ENCODE measurements at regions not wholly inside any gene's neighbourhood (a gene's known extent, or its start where the extent isn't known, plus 50 kb on each side); places are given as distances from the start of the nearest gene placed in this dataset.
"Not testable (repeated sequence)": the region's sequence is repeated elsewhere in the genome, so short reads cannot be mapped to it uniquely, and the experiment has no call there.

DNA sequence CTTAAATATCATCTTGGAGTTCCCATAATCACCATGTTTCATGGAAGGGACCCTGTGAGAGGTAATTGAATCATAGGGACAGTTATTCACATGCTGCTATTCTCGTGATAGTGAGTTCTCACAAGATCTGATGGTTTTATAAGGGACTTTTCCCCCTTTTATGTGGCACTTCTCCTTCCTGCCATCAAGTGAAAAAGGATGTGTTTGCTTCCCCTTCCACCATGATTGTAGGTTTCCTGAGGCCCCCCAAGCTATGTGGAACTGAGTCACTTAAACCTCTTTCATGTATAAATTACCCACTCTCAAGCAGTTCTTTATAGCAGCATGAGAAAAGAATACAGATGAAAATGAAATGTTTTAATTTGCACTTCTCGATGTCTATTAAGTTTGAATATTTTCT lies 112.0 kb downstream of the ZNF648 start:
- no peak for DNase-seq
- no peaks in the 10 kb centered on the region for H3K4me1 ChIP-seq (ENCODE audit: control insufficient read depth, insufficient read depth, low read length)
- H3K9me3 ChIP-seq (ENCODE audit: control insufficient read depth, low read depth, low read length), result no peaks in the 10 kb centered on the region
- 78% methylated on average over 1 of the region's 2 CpGs for WGBS (ENCODE audit: insufficient coverage, low lambda C conversion rate)
- no peak overlapping the region for H3K27ac ChIP-seq (ENCODE audit: low read length)
- no peak overlapping the region for H3K4me3 ChIP-seq (ENCODE audit: low read length)
- no peaks in the 10 kb centered on the region for H3K27me3 ChIP-seq (ENCODE audit: control insufficient read depth, insufficient read depth, low read length)
- no peaks in the 10 kb centered on the region for H3K36me3 ChIP-seq (ENCODE audit: control insufficient read depth, insufficient read depth, low read length)

DNA sequence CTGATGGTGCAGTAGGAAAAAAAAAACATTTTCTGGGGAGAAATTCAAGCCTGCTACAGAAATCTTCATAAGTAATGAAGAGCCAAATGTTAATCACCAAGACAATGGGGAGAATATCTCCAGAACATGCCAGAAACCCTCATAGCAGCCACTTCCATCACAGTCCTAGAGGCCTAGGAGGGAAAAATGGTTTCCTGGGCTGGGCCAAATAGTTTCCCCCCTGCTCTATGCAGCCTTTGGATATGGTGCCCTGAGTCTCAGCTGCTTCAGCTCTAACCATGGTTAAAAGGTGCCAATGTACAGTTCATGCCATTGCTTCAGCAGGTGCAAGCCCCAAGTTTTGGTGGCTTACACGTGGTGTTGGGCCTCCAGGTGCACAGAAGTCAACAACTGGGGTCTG lies 113.1 kb downstream of the ZNF648 start:
- WGBS (ENCODE audit: insufficient coverage, low lambda C conversion rate), result no CpG with 5 or more reads among the region's 1 CpG
- Histone ChIP-seq H3K4me1 (ENCODE audit: control insufficient read depth, insufficient read depth, low read length) (no peaks in the 10 kb centered on the region), H3K27me3 (ENCODE audit: control insufficient read depth, insufficient read depth, low read length) (no peaks in the 10 kb centered on the region), H3K4me3 (ENCODE audit: low read length) (no peak overlapping the region), H3K36me3 (ENCODE audit: control insufficient read depth, insufficient read depth, low read length) (no peaks in the 10 kb centered on the region), H3K27ac (ENCODE audit: low read length) (no peak overlapping the region), H3K9me3 (ENCODE audit: control insufficient read depth, low read depth, low read length) (no peaks in the 10 kb centered on the region)
- DNase-seq, result no peak

DNA sequence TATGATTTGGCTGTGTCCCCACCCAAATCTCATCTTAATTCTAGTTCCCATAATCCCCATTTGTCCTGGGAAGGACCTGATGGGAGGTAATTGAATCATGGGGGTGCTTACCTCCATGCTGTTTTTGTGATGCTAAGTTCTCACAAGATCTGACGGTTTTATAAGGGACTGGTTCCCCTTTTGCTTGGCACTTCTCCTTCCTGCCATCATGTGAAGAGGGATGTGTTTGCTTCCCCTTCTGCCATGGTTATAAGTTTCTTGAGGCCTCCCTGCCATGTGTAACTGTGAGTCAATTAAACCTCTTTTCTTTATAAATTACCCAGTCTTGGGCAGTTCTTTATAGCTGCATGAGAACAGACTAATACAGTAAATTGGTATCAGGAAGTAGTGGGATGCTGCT lies 114.1 kb downstream of the ZNF648 start:
- Histone ChIP-seq H3K27me3 (ENCODE audit: control insufficient read depth, insufficient read depth, low read length) (no peaks in the 10 kb centered on the region), H3K4me3 (ENCODE audit: low read length) (no peak overlapping the region), H3K27ac (ENCODE audit: low read length) (no peak overlapping the region), H3K36me3 (ENCODE audit: control insufficient read depth, insufficient read depth, low read length) (no peaks in the 10 kb centered on the region), H3K9me3 (ENCODE audit: control insufficient read depth, low read depth, low read length) (no peaks in the 10 kb centered on the region), H3K4me1 (ENCODE audit: control insufficient read depth, insufficient read depth, low read length) (no peaks in the 10 kb centered on the region)
- no peak for DNase-seq
- no CpG with 5 or more reads among the region's 1 CpG for WGBS (ENCODE audit: insufficient coverage, low lambda C conversion rate)

DNA sequence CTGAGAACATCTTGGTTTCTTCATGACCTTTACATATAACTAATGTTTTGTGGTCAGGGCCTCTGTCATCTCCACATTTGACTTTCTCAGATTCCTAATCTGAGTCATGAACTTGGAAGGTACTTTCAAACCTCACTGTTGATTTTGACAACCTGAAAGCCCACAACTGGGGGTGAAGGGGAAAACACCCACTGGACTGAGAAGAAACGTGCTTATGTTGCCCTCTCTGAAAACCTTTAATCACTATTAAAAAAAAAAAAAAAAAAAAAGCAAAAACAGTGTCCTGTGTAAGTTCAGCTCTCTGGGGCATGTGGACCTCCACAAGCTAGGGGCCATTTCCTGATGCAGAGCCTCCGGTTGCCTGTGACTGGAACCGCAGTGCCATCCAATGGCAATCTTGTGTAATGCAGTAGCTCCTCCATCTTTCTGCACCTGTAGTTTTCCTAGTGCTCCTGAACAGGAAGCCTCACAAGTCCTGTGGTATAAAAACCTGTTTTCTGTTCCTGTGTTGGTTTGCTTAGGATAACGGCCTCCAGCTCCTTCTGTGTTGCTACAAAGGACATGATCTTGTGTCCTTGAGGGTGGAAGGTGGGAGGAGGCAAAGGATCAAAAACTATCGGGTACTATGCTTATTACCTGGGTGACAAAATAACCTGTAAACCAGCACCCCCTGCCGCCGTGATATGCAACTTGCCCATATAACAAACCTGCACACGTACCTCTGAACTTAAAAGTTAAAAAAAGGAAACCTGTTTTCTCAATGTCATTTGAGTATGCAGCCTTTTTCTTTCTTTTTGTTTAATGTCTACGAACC lies 124.5 kb downstream of the ZNF648 start:
- 0% methylated on average over 1 of the region's 9 CpGs for WGBS (ENCODE audit: insufficient coverage, low lambda C conversion rate)

DNA sequence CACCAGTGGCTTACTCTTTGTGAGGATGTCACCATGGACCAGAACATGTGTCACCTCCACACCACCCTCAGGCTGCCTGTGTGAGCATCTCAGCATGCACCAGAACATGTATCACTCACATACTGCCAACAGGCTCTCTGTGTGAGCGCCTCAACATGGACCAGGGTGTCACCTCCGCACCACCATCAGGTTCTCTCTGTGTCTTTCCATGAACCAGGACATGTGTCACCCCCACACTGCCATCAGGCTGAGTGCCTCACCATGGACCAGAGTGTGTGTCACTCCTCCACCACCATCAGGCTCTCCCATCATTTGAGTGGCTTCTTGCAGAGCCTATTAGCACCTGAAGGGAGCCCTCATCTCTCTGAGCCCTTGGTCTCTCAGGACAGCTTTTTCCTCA lies 125.2 kb downstream of the ZNF648 start:
- no CpG with 5 or more reads among the region's 2 CpGs for WGBS (ENCODE audit: insufficient coverage, low lambda C conversion rate)
- no peak for DNase-seq
- Histone ChIP-seq H3K27me3 (ENCODE audit: control insufficient read depth, insufficient read depth, low read length) (no peaks in the 10 kb centered on the region), H3K27ac (ENCODE audit: low read length) (no peak overlapping the region), H3K4me1 (ENCODE audit: control insufficient read depth, insufficient read depth, low read length) (no peaks in the 10 kb centered on the region), H3K36me3 (ENCODE audit: control insufficient read depth, insufficient read depth, low read length) (no peaks in the 10 kb centered on the region), H3K4me3 (ENCODE audit: low read length) (no peak overlapping the region), H3K9me3 (ENCODE audit: control insufficient read depth, low read depth, low read length) (no peaks in the 10 kb centered on the region)

More for the DNA sequence above, 124.5 kb downstream of the ZNF648 start:
- Histone ChIP-seq H3K36me3 (ENCODE audit: control insufficient read depth, insufficient read depth, low read length) (no peaks in the 10 kb centered on the region), H3K4me1 (ENCODE audit: control insufficient read depth, insufficient read depth, low read length) (no peaks in the 10 kb centered on the region), H3K9me3 (ENCODE audit: control insufficient read depth, low read depth, low read length) (no peaks in the 10 kb centered on the region), H3K27me3 (ENCODE audit: control insufficient read depth, insufficient read depth, low read length) (no peaks in the 10 kb centered on the region), H3K4me3 (ENCODE audit: low read length) (no peak overlapping the region), H3K27ac (ENCODE audit: low read length) (no peak overlapping the region)
- DNase-seq, result peak; percentile 44 to 80

DNA sequence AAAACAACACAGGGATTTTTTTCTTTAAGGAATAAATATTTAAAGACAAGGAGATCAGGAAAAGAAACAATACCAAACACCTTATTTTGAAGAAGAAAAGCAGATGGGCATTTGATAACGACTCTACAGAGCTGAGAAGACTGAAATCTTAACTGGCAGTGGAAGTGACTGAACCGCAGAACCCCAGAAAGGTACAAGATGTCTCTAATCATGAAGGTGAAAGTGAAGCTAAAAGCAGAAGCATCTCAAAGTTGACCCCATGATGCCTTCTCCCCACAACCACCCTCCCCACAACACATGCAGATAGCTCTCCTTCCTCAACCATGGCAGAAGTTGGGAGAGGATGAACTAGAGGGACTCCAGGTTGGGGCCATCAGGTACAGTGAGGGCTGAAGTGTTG lies 129.6 kb downstream of the ZNF648 start:
- Histone ChIP-seq H3K36me3 (ENCODE audit: control insufficient read depth, insufficient read depth, low read length) (no peaks in the 10 kb centered on the region), H3K4me3 (ENCODE audit: low read length) (no peak overlapping the region), H3K27ac (ENCODE audit: low read length) (no peak overlapping the region), H3K9me3 (ENCODE audit: control insufficient read depth, low read depth, low read length) (no peaks in the 10 kb centered on the region), H3K27me3 (ENCODE audit: control insufficient read depth, insufficient read depth, low read length) (peaks cover 2% of the 10 kb centered on the region), H3K4me1 (ENCODE audit: control insufficient read depth, insufficient read depth, low read length) (no peaks in the 10 kb centered on the region)
- 100% methylated on average over 1 of the region's 2 CpGs for WGBS (ENCODE audit: insufficient coverage, low lambda C conversion rate)
- no peak for DNase-seq

DNA sequence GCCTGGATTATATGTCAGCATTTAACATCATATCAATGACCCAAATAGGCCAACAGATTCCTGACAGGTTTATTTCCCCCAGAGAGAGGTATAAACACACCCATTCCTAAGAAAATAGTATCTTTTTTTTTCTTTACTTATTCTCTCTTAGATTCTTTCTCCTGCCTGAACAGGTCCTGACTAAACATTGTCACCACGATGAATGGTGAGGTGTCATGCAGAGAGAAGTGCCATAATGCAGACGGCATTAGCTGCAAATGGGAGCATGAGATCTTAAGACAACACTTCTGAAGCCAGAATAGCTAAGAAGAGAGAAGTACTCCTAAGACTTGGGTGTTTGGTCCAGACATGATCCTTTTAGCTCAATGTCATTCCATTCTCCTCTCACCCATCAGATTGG lies 131.3 kb downstream of the ZNF648 start:
- Histone ChIP-seq H3K27ac (ENCODE audit: low read length) (no peak overlapping the region), H3K27me3 (ENCODE audit: control insufficient read depth, insufficient read depth, low read length) (peaks cover 2% of the 10 kb centered on the region), H3K4me3 (ENCODE audit: low read length) (no peak overlapping the region), H3K4me1 (ENCODE audit: control insufficient read depth, insufficient read depth, low read length) (no peaks in the 10 kb centered on the region), H3K36me3 (ENCODE audit: control insufficient read depth, insufficient read depth, low read length) (no peaks in the 10 kb centered on the region), H3K9me3 (ENCODE audit: control insufficient read depth, low read depth, low read length) (no peaks in the 10 kb centered on the region)
- DNase-seq, result no peak
- WGBS (ENCODE audit: insufficient coverage, low lambda C conversion rate), result no CpG with 5 or more reads among the region's 2 CpGs

DNA sequence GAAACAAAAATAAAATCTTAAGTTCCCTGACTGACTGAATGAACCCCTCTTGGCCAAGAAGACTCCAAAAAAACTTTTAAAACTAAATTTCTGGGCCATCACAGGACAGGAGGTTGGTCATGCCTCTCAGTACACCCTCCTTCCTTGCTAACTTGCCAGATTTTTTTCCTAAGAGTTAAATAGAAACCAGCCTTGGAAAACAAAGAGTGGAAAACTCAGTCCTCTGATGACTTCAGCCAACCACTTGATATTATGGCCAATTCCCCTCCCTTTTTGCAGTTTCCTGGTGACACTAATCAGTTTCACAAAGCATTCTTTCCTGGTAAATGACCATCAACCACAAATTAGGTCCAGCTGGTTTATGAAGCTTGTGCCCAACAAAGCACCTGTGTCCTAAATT lies 134.8 kb downstream of the ZNF648 start:
- DNase-seq, result no peak
- Histone ChIP-seq H3K4me1 (ENCODE audit: control insufficient read depth, insufficient read depth, low read length) (no peaks in the 10 kb centered on the region), H3K36me3 (ENCODE audit: control insufficient read depth, insufficient read depth, low read length) (no peaks in the 10 kb centered on the region), H3K27me3 (ENCODE audit: control insufficient read depth, insufficient read depth, low read length) (peaks cover 2% of the 10 kb centered on the region), H3K27ac (ENCODE audit: low read length) (no peak overlapping the region), H3K4me3 (ENCODE audit: low read length) (no peak overlapping the region), H3K9me3 (ENCODE audit: control insufficient read depth, low read depth, low read length) (no peaks in the 10 kb centered on the region)

DNA sequence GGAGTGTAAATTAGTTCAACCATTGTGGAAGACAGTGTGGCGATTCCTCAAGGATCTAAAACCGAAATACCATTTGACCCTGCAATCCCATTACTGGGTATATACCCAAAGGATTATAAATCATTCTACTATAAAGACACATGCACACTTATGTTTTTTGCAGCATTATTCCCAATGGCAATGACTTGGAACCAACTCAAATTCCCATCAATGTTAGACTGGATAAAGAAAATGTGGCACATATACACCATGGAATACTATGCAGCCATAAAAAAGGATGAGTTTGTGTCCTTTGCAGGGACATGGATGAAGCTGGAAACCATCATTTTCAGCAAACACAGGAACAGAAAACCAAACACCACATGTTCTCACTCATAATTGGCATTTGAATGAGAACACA lies 137.5 kb downstream of the ZNF648 start:
- not testable (repeated sequence) for H3K36me3 ChIP-seq (ENCODE audit: control insufficient read depth, insufficient read depth, low read length); H3K27ac ChIP-seq (ENCODE audit: low read length); H3K4me1 ChIP-seq (ENCODE audit: control insufficient read depth, insufficient read depth, low read length); H3K4me3 ChIP-seq (ENCODE audit: low read length); H3K27me3 ChIP-seq (ENCODE audit: control insufficient read depth, insufficient read depth, low read length); DNase-seq; H3K9me3 ChIP-seq (ENCODE audit: control insufficient read depth, low read depth, low read length)
- no CpG with 5 or more reads among the region's 2 CpGs for WGBS (ENCODE audit: insufficient coverage, low lambda C conversion rate)

DNA sequence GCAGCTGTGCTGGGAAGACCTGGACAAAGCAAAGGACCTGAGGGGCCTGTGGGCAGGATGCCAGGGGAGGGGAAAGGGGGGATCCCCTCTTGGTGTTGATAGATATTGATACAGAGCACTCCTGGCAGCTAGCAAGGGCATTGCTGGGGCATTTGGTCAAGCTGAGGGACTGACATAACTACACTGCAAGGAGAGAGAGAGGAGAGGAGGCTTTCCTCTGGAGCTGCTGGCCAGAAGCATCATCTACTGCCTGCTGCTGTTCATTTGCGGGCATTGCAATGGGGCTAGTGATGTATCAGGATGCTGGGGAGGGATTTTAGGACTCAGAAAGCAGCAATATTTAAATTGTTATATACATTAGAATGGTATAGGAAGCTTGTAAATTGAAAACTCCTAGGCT lies 142.0 kb downstream of the ZNF648 start:
- Histone ChIP-seq H3K27me3 (ENCODE audit: control insufficient read depth, insufficient read depth, low read length) (no peaks in the 10 kb centered on the region), H3K36me3 (ENCODE audit: control insufficient read depth, insufficient read depth, low read length) (no peaks in the 10 kb centered on the region), H3K4me3 (ENCODE audit: low read length) (no peak overlapping the region), H3K9me3 (ENCODE audit: control insufficient read depth, low read depth, low read length) (no peaks in the 10 kb centered on the region), H3K4me1 (ENCODE audit: control insufficient read depth, insufficient read depth, low read length) (no peaks in the 10 kb centered on the region), H3K27ac (ENCODE audit: low read length) (no peak overlapping the region)
- DNase-seq, result no peak
- WGBS (ENCODE audit: insufficient coverage, low lambda C conversion rate), result no CpG with 5 or more reads among the region's 1 CpG

DNA sequence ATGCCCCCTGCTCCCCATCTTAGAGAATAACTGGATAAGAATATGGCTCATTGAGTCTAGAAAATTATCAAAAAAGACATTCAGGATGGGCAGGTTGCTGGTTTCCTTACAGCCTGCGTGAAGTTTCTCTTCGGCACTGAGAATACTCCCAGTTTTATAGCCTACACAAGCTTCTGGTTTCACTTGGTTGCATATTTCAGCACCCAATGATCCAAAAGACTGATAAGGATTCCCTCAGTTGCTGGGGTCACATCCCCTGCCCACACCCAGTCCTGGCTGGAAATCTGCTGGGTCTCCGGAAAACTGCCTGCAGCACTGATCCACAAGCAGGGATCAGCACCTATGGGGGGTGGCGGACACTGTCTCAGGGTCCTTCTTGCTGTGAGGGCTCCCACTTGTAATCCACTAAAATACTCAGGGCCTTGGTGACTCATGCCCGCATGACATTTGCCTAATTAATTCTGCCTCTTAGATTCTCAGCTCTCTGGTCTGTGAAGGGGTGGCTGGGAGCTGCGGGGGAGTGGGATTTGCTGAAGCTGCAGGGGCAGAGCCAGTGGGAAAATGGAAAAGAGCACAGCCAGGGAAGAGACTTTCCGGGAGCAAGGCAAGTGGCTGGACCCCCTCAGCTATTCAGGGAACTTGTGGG lies 142.5 kb downstream of the ZNF648 start:
- DNase-seq, result no peak
- no CpG with 5 or more reads among the region's 7 CpGs for WGBS (ENCODE audit: insufficient coverage, low lambda C conversion rate)
- no peaks in the 10 kb centered on the region for H3K36me3 ChIP-seq (ENCODE audit: control insufficient read depth, insufficient read depth, low read length)
- no peaks in the 10 kb centered on the region for H3K27me3 ChIP-seq (ENCODE audit: control insufficient read depth, insufficient read depth, low read length)
- H3K4me1 ChIP-seq (ENCODE audit: control insufficient read depth, insufficient read depth, low read length), result no peaks in the 10 kb centered on the region
- no peak overlapping the region for H3K4me3 ChIP-seq (ENCODE audit: low read length)
- no peaks in the 10 kb centered on the region for H3K9me3 ChIP-seq (ENCODE audit: control insufficient read depth, low read depth, low read length)
- no peak overlapping the region for H3K27ac ChIP-seq (ENCODE audit: low read length)

Measured in large intestine (tissue), 3 donors.